Neural crest cell (in vitro differentiated cells): ENCODE measurements at regions not wholly inside any gene's neighbourhood (a gene's known extent, or its start where the extent isn't known, plus 50 kb on each side); places are given as distances from the start of the nearest gene placed in this dataset.
"Not testable (repeated sequence)": the region's sequence is repeated elsewhere in the genome, so short reads cannot be mapped to it uniquely, and the experiment has no call there.

ENCODE experiments used
- DNase-seq: peaks from one replicate; pipeline ENCODE4 v3.0.0; 2021; ENCODE audit warnings: low read depth, mixed read lengths, low spot score
- H3K27ac Mint-ChIP-seq: one replicate; pipeline ENCODE4 v1.8.0; 2021; ENCODE audit warnings: mild to moderate bottlenecking, mixed read lengths; ENCODE audit not compliant: unreplicated experiment
- H3K27me3 Mint-ChIP-seq: 2 replicates; pipeline ENCODE4 v1.8.0; 2021; ENCODE audit warnings: low read depth, mild to moderate bottlenecking, mixed read lengths
- H3K36me3 Mint-ChIP-seq: 2 replicates; pipeline ENCODE4 v1.8.0; 2021; ENCODE audit warnings: low read depth, mild to moderate bottlenecking, mixed read lengths
- H3K4me1 Mint-ChIP-seq: 2 replicates; pipeline ENCODE4 v1.8.0; 2021; ENCODE audit warnings: mixed read lengths
- H3K4me3 Mint-ChIP-seq: one replicate; pipeline ENCODE4 v1.8.0; 2021; ENCODE audit warnings: mild to moderate bottlenecking, mixed read lengths
- H3K9me3 Mint-ChIP-seq: 2 replicates; pipeline ENCODE4 v1.8.0; 2021; ENCODE audit warnings: mixed read lengths
- TF ChIP-seq, protein P1 (sequence below): fragments of 200-600 bp; sonication (generic); conservative IDR thresholded peaks from 2 replicates; pipeline ENCODE4 v1.5.0; 2021; ENCODE audit warnings: antibody characterized with exemption, mild to moderate bottlenecking

DNA sequence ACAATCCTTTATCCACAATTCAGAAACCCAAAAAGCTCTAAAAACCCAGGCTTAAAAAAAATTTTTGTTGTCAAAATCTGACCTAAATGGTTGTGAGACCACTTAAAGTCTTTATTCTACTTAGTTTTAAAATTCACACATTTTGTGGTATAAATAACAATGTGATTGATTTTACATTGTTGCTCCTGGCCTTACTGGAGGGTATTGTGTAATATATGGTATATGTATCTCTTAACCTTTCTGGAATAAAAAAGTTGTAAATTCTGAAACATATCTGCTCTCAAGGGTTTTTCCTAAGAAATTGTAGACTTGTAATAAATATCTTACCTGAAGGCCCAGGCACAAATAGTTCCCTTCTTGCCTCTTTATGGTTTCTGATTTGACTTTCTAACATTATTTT, 73.3 kb upstream of the PNPT1 start:
- H3K27ac Mint-ChIP-seq: no peak overlapping the region

DNA sequence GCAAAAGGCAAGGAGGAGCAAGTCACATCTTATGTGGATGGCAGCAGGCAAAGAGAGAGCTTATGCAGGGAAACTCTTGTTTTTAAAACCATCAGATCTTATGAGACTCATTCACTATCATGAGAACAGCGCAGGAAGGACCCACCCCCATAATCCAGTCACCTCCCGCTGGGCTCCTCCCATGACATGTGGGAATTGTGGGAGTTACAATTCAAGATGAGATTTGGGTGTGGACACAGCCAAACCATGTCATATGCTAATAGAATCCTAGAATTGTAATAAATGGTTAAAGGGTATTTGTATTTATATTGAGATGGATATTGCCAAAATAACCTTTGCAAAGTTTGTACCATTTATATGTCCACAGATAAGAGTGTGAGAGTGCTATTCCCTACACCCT, 72.1 kb upstream of the PNPT1 start:
- H3K36me3 Mint-ChIP-seq, H3K9me3 Mint-ChIP-seq, H3K4me3 Mint-ChIP-seq, DNase-seq, H3K4me1 Mint-ChIP-seq, H3K27ac Mint-ChIP-seq: not testable (repeated sequence)
- peaks cover 24% of the 10 kb centered on the region for H3K27me3 Mint-ChIP-seq

More for the DNA sequence above, 73.3 kb upstream of the PNPT1 start:
- Mint-ChIP-seq H3K27me3 (peaks cover 34% of the 10 kb centered on the region), H3K9me3 (no peaks in the 10 kb centered on the region), H3K36me3 (no peaks in the 10 kb centered on the region), H3K4me3 (no peak overlapping the region), H3K4me1 (no peaks in the 10 kb centered on the region)
- DNase-seq: no peak
- TF ChIP-seq, protein P1, sequence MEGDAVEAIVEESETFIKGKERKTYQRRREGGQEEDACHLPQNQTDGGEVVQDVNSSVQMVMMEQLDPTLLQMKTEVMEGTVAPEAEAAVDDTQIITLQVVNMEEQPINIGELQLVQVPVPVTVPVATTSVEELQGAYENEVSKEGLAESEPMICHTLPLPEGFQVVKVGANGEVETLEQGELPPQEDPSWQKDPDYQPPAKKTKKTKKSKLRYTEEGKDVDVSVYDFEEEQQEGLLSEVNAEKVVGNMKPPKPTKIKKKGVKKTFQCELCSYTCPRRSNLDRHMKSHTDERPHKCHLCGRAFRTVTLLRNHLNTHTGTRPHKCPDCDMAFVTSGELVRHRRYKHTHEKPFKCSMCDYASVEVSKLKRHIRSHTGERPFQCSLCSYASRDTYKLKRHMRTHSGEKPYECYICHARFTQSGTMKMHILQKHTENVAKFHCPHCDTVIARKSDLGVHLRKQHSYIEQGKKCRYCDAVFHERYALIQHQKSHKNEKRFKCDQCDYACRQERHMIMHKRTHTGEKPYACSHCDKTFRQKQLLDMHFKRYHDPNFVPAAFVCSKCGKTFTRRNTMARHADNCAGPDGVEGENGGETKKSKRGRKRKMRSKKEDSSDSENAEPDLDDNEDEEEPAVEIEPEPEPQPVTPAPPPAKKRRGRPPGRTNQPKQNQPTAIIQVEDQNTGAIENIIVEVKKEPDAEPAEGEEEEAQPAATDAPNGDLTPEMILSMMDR: no peak

DNA sequence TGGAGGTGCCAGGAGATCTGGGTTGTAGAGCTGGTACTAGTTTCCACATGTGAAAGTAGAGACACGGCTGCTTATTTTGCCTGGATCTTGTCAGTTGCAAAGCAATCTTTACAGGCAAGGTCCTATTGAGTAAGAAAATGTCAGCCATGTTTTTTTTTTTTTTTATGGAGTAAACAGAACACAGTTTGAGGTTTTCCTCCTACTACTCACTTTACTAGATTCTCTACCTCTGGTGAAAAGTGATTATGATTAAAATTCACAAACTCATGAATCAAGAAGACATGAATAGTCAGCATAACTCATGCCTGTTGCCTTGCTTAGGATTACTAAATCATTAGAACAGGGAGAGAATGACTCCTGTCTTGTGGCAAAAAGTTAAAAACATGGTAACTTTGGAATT, 70.1 kb upstream of the PNPT1 start:
- H3K27ac Mint-ChIP-seq: no peak overlapping the region
- H3K4me1 Mint-ChIP-seq: no peaks in the 10 kb centered on the region
- peaks cover 8% of the 10 kb centered on the region for H3K27me3 Mint-ChIP-seq
- H3K9me3 Mint-ChIP-seq: no peaks in the 10 kb centered on the region
- TF ChIP-seq, protein P1: no peak
- DNase-seq: no peak
- H3K4me3 Mint-ChIP-seq: no peak overlapping the region
- H3K36me3 Mint-ChIP-seq: no peaks in the 10 kb centered on the region

DNA sequence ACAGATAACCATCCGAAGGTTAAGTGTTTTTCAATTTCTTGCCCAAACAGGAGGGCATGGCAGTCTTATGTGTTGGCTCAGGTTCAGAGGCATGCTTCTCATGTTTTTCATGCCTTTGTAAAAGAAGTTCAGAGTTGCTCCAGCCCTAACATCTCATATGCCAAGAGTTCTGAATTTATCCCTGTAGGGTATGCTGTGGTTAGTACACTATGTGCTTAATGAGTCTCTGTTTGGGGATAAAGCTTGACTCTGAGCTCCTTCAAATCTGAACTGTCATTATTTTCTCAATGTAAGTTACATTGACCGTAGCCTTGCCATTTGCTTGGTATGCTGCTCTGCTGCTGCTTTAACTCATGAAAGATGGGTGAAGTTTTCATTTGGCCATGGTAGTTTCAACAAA, 67.9 kb upstream of the PNPT1 start:
- TF ChIP-seq, protein P1: no peak
- no peak overlapping the region for H3K27ac Mint-ChIP-seq
- H3K36me3 Mint-ChIP-seq: no peaks in the 10 kb centered on the region
- H3K4me1 Mint-ChIP-seq: no peaks in the 10 kb centered on the region
- H3K9me3 Mint-ChIP-seq: no peaks in the 10 kb centered on the region
- peaks cover 3% of the 10 kb centered on the region for H3K27me3 Mint-ChIP-seq
- no peak for DNase-seq
- no peak overlapping the region for H3K4me3 Mint-ChIP-seq

DNA sequence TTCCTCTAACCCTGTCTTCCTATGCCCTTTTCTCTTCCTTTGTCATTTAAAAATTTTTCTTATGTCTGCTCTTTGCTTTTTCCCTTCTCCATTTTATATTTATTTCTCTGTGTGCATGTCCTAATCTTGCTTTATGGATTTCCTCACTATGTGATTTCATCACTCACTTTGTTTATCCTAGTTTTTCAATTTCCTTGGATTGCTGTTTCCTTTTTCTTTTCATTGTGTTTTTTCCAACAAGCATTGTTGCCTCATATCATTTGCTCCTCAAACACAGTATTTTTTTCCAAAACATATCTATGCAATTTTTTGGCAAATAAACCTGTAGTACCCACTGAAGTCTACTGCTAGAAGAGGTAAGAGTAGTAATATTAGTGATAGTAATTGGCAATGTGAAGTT, 67.4 kb upstream of the PNPT1 start:
- TF ChIP-seq, protein P1: no peak
- Mint-ChIP-seq H3K36me3 (no peaks in the 10 kb centered on the region), H3K4me1 (no peaks in the 10 kb centered on the region), H3K9me3 (no peaks in the 10 kb centered on the region), H3K27ac (no peak overlapping the region), H3K4me3 (no peak overlapping the region), H3K27me3 (peaks cover 3% of the 10 kb centered on the region)
- no peak for DNase-seq

DNA sequence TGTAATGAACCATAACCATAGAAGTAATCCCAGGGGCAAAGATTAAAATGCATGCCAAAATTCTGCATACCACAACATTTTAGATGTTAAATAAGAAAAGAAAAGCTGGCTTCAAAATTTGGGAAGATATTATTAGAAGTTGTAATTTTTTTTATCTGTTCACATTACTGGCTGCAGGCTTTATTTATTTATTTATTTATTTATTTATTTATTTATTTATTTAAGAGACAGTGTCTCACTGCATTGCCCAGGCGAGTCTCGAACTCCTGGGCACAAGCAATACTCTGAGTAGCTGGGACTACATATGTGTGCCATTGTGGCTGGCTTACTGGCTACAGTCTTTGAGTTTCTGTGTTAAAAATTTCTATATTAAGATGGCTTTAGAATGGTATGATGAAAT, 66.5 kb upstream of the PNPT1 start:
- DNase-seq: no peak
- Mint-ChIP-seq H3K27ac (no peak overlapping the region), H3K9me3 (no peaks in the 10 kb centered on the region), H3K27me3 (peaks cover 3% of the 10 kb centered on the region), H3K36me3 (no peaks in the 10 kb centered on the region), H3K4me3 (no peak overlapping the region), H3K4me1 (no peaks in the 10 kb centered on the region)
- TF ChIP-seq, protein P1: no peak
